HG02852 (cell line): ENCODE measurements at regions not wholly inside any gene's neighbourhood (a gene's known extent, or its start where the extent isn't known, plus 50 kb on each side); places are given as distances from the start of the nearest gene placed in this dataset.

Source experiments
- ATAC-seq: cut with Tn5 transposase; IDR thresholded peaks from one replicate; pipeline ENCODE4 v1.9.1; 2021; ENCODE audit warnings: mild to moderate bottlenecking, moderate library complexity; ENCODE audit not compliant: unreplicated experiment

GRCh38 chr1:4408380-4408779 lies 246.0 kb upstream of the AJAP1 start:
- no peak for ATAC-seq

GRCh38 chr1:4411862-4412261 lies 242.5 kb upstream of the AJAP1 start:
- no peak for ATAC-seq

GRCh38 chr1:4415476-4415875 lies 238.9 kb upstream of the AJAP1 start:
- ATAC-seq: no peak

GRCh38 chr1:4416189-4416588 lies 238.2 kb upstream of the AJAP1 start:
- ATAC-seq: no peak

- ATAC-seq: no peak
Measured at GRCh38 chr1:4418021-4418420, 236.4 kb upstream of the AJAP1 start.

GRCh38 chr1:4421986-4422385 lies 232.4 kb upstream of the AJAP1 start:
- ATAC-seq: no peak

GRCh38 chr1:4422504-4423289 lies 231.7 kb upstream of the AJAP1 start:
- no peak for ATAC-seq

GRCh38 chr1:4424254-4424653 lies 230.2 kb upstream of the AJAP1 start:
- no peak for ATAC-seq

GRCh38 chr1:4424766-4425165 lies 229.6 kb upstream of the AJAP1 start:
- no peak for ATAC-seq

- ATAC-seq: no peak
Measured at GRCh38 chr1:4425892-4426291, 228.5 kb upstream of the AJAP1 start.

GRCh38 chr1:4428711-4429110 lies 225.7 kb upstream of the AJAP1 start:
- no peak for ATAC-seq

GRCh38 chr1:4430406-4431365 lies 223.7 kb upstream of the AJAP1 start:
- ATAC-seq: no peak

- ATAC-seq: no peak
Measured at GRCh38 chr1:4431491-4431890, 222.9 kb upstream of the AJAP1 start.

- ATAC-seq: no peak
Measured at GRCh38 chr1:4433075-4433474, 221.3 kb upstream of the AJAP1 start.

- ATAC-seq: no peak
Measured at GRCh38 chr1:4444086-4444485, 210.3 kb upstream of the AJAP1 start.

GRCh38 chr1:4447778-4448420 lies 206.5 kb upstream of the AJAP1 start:
- ATAC-seq: no peak

GRCh38 chr1:4449972-4450371 lies 204.4 kb upstream of the AJAP1 start:
- no peak for ATAC-seq

GRCh38 chr1:4452701-4453100 lies 201.7 kb upstream of the AJAP1 start:
- ATAC-seq: no peak

- no peak for ATAC-seq
Measured at GRCh38 chr1:4460052-4460451, 194.4 kb upstream of the AJAP1 start.

- ATAC-seq: no peak
Measured at GRCh38 chr1:4460651-4461050, 193.8 kb upstream of the AJAP1 start.

GRCh38 chr1:4461726-4462290 lies 192.6 kb upstream of the AJAP1 start:
- ATAC-seq: no peak
